ENCODE measurements at regions not wholly inside any gene's neighbourhood (a gene's known extent, or its start where the extent isn't known, plus 50 kb on each side); places are given as distances from the start of the nearest gene placed in this dataset.

DNA sequence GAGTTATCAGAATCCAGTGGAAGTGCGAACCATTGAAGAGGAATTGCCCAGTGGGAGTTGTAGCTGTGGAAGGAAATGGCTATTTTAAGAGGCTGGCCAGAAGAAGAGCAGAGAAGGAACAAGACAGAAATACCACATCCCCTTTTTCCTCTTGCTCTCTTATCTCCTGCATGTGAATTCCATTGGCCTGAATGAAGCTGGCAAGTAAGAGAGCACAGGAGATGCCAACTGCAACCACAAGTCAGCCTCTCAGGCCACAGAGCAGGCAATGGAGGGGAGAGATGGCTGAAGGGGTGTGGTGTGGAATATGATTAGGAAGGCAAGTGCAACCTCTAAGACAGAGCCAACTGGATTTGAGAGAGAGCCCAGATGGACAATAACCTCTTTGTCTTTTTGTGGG, 362.7 kb upstream of the IMPG1 start:
- Histone ChIP-seq H3K9ac (ENCODE audit: low read depth, low read length, poor library complexity, severe bottlenecking) (no peak overlapping the region), H3K36me3 (ENCODE audit: insufficient read depth, low read length) (no peaks in the 10 kb centered on the region), H3K4me1 (ENCODE audit: insufficient read depth, low read length, poor library complexity, severe bottlenecking) (no peaks in the 10 kb centered on the region), H3F3A (ENCODE audit: low read depth) (no peaks in the 10 kb centered on the region), H4K20me1 (ENCODE audit: insufficient read depth, low read length, poor library complexity, severe bottlenecking) (no peaks in the 10 kb centered on the region), H3K27me3 (ENCODE audit: insufficient read depth, low read length, poor library complexity, severe bottlenecking) (no peaks in the 10 kb centered on the region), H2AFZ (ENCODE audit: low read length) (no peak overlapping the region), H3K79me2 (ENCODE audit: insufficient read depth, low read length) (no peaks in the 10 kb centered on the region), H3K9me3 (ENCODE audit: insufficient read depth, low read depth, low read length) (no peaks in the 10 kb centered on the region), H3K4me3 (ENCODE audit: low read length, poor library complexity, severe bottlenecking) (no peak overlapping the region), H3K9me2 (replicated peaks; ENCODE audit: low read depth, low read length) (no peaks in the 10 kb centered on the region), H3K4me2 (ENCODE audit: low read depth, low read length, poor library complexity, severe bottlenecking) (no peak overlapping the region)
- TF ChIP-seq CTCF (conservative IDR thresholded peaks at IDR 0.05; ENCODE audit: low read length) = no peak
- TF ChIP-seq EZH2phosphoT487 (IDR thresholded peaks at IDR 0.05; ENCODE audit: borderline replicate concordance) = no peak

GRCh38 chr6:76422511-76423213, 350.2 kb upstream of the IMPG1 start:
- Histone ChIP-seq H3K9ac (ENCODE audit: low read depth, low read length, poor library complexity, severe bottlenecking) (no peak overlapping the region), H3K36me3 (ENCODE audit: insufficient read depth, low read length) (no peaks in the 10 kb centered on the region), H3K4me3 (ENCODE audit: low read length, poor library complexity, severe bottlenecking) (no peak overlapping the region), H4K20me1 (ENCODE audit: insufficient read depth, low read length, poor library complexity, severe bottlenecking) (no peaks in the 10 kb centered on the region), H3K27me3 (ENCODE audit: insufficient read depth, low read length, poor library complexity, severe bottlenecking) (no peaks in the 10 kb centered on the region), H3K4me2 (ENCODE audit: low read depth, low read length, poor library complexity, severe bottlenecking) (no peak overlapping the region), H3K9me2 (replicated peaks; ENCODE audit: low read depth, low read length) (no peaks in the 10 kb centered on the region), H3K79me2 (ENCODE audit: insufficient read depth, low read length) (no peaks in the 10 kb centered on the region), H3K9me3 (ENCODE audit: insufficient read depth, low read depth, low read length) (no peaks in the 10 kb centered on the region), H2AFZ (ENCODE audit: low read length) (no peak overlapping the region), H3K4me1 (ENCODE audit: insufficient read depth, low read length, poor library complexity, severe bottlenecking) (no peaks in the 10 kb centered on the region), H3F3A (ENCODE audit: low read depth) (no peaks in the 10 kb centered on the region)
- TF ChIP-seq EZH2phosphoT487 (IDR thresholded peaks at IDR 0.05; ENCODE audit: borderline replicate concordance) = no peak
- no peak for TF ChIP-seq CTCF (conservative IDR thresholded peaks at IDR 0.05; ENCODE audit: low read length)

DNA sequence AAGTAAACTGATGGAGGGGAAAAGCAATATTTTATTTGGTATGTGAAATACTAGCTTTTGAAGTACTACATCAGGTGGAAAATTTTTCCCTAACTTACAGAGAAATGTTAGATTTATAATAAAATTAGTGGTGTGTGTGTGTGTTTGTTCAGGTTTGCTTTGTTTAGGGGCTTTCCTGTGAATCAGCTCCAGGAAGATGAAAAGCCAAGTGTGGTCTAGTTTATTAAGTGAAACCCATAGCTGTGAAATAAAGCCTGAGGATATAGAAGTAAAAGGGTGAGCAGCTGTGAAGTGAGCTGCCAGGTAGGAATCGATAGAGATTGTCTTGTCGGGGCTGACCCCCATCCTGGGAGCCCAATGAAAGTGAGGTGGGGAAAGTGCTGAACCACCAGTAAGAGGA, 347.6 kb upstream of the IMPG1 start:
- Histone ChIP-seq H3K4me3 (ENCODE audit: low read length, poor library complexity, severe bottlenecking) (no peak overlapping the region), H4K20me1 (ENCODE audit: insufficient read depth, low read length, poor library complexity, severe bottlenecking) (no peaks in the 10 kb centered on the region), H3K27me3 (ENCODE audit: insufficient read depth, low read length, poor library complexity, severe bottlenecking) (no peaks in the 10 kb centered on the region), H3K36me3 (ENCODE audit: insufficient read depth, low read length) (no peaks in the 10 kb centered on the region), H3K9me2 (replicated peaks; ENCODE audit: low read depth, low read length) (no peaks in the 10 kb centered on the region), H3K4me1 (ENCODE audit: insufficient read depth, low read length, poor library complexity, severe bottlenecking) (no peaks in the 10 kb centered on the region), H2AFZ (ENCODE audit: low read length) (no peak overlapping the region), H3F3A (ENCODE audit: low read depth) (no peaks in the 10 kb centered on the region), H3K9ac (ENCODE audit: low read depth, low read length, poor library complexity, severe bottlenecking) (no peak overlapping the region), H3K4me2 (ENCODE audit: low read depth, low read length, poor library complexity, severe bottlenecking) (no peak overlapping the region), H3K9me3 (ENCODE audit: insufficient read depth, low read depth, low read length) (no peaks in the 10 kb centered on the region), H3K79me2 (ENCODE audit: insufficient read depth, low read length) (no peaks in the 10 kb centered on the region)
- TF ChIP-seq EZH2phosphoT487 (IDR thresholded peaks at IDR 0.05; ENCODE audit: borderline replicate concordance) (no peak), CTCF (conservative IDR thresholded peaks at IDR 0.05; ENCODE audit: low read length) (no peak)
